HG03025 (cell line): ENCODE measurements at regions not wholly inside any gene's neighbourhood (a gene's known extent, or its start where the extent isn't known, plus 50 kb on each side); places are given as distances from the start of the nearest gene placed in this dataset.
A peak's percentile ranks its signal among the peaks of the same experiment; 100 is the strongest.

ENCODE experiments used
- ATAC-seq: cut with Tn5 transposase; IDR thresholded peaks from one replicate; pipeline ENCODE4 v1.9.1; 2021; ENCODE audit warnings: mild to moderate bottlenecking, moderate library complexity; ENCODE audit not compliant: unreplicated experiment, low FRiP score

DNA sequence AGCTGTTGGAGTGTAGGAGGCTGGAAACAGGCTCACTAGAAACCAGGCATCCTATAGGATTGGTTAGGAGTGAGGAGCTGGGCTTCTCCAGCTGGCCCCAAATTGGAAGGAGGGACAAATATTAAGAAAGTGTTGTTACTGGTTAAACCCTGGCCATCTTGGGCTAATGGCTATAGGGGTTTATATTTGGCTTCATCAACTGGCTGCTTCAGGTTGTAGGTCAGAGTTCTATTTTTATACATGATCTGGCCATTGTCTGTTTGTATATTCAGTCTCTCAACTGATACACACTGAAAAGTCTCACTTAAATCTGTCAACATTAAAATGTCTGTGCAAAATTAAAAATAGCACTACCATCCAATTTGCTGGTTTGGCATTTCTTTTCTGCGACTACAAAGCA is 70.2 kb upstream of the ARRDC4 start:
- ATAC-seq: no peak

DNA sequence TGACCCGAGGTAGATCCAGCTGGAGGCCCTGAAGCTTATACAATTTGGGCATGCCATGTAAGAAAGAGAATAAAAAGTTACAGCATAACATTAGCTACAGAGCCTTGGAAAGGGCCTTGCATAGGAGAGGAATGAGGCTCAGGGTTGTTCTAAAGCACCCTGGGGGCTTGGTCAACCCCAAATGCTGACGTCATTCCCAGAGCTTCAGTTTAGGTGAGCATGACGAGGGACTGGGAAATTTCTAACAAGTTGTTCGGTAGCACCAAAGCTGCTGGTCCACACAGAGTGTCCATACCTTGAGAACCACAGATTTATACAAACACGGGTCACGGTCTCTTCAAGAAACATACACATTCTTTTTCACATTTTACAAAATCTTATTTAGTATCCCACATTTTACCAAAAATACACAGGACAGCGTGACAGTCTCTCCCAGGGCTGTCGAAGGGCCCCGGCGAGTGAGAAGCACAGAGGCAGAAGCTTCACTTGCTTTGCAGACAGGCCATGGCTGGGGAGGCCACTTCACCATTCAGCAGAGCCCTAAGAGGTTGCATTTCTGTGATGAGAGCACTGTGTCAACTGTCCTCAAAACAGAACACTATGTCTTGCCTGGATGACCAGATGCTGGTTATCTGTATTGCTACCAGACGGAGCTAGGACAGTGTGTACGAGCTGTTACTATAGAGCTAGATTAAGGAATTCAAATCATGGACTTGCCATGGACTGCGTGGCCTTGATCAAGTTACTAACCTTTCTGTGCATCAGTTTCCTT is 68.2 kb upstream of the ARRDC4 start:
- ATAC-seq: no peak

GRCh38 chr15:97893967-97894366 is 66.5 kb upstream of the ARRDC4 start:
- no peak for ATAC-seq

DNA sequence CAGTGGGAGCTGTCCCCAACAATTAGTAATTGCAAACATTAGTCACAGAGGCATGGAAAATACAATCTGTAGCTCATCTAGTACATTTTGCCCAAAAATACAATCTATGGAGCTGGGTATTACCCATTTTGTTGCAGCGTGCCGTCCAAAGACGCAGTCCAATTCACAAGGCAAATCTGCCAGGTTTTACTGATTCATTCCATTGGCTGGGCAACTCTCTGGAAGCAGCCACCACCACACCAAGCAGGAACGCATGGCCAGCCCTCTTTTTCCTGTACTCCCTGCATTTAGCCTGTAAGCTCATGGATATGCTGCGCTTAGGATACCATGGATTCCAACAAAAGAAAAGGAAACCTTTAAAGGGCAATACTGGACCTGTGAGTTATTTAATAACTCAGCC is 60.5 kb upstream of the ARRDC4 start:
- no peak for ATAC-seq

DNA sequence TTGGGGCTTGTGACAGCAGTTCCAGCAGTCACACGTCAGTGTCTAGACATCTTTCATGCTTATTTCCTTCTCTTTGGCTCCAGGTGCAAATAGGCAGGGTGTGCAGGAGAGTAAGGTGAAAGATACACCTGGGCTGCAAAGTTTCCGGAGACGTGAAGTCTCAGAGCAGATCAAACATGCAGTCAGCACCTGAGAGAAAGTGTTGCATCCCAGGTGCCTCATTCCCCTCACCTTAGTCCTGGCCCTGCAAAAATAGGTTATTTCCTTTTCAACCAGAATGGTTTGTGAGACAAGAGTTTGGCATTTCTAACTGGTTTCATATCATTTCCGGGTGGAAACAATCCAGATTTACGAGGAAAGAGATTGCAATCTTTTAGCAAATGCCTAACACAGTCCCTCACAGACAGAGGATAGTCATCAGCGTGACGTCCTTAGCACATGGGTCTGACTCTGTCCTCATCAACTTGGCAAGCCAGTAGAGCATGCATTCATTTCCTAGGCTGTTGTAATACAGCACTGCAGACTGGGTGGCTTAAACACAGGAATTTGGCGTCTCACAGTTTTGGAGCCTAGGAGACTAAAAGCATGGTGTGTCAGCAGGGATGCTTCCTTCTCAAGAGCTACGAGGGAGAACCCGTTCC is 58.2 kb upstream of the ARRDC4 start:
- ATAC-seq: no peak

GRCh38 chr15:97903560-97903959 is 56.9 kb upstream of the ARRDC4 start:
- ATAC-seq: no peak

- ATAC-seq: no peak
Observed at GRCh38 chr15:97903971-97904572, 56.4 kb upstream of the ARRDC4 start.

GRCh38 chr15:97909291-97909891 is 51.1 kb upstream of the ARRDC4 start:
- ATAC-seq: peak; percentile 75
